ENCODE measurements at regions not wholly inside any gene's neighbourhood (a gene's known extent, or its start where the extent isn't known, plus 50 kb on each side); places are given as distances from the start of the nearest gene placed in this dataset.

- no peak for FAIRE-seq
Measured at GRCh38 chr17:77861981-77862645, 96.4 kb upstream of the TNRC6C start.

DNA sequence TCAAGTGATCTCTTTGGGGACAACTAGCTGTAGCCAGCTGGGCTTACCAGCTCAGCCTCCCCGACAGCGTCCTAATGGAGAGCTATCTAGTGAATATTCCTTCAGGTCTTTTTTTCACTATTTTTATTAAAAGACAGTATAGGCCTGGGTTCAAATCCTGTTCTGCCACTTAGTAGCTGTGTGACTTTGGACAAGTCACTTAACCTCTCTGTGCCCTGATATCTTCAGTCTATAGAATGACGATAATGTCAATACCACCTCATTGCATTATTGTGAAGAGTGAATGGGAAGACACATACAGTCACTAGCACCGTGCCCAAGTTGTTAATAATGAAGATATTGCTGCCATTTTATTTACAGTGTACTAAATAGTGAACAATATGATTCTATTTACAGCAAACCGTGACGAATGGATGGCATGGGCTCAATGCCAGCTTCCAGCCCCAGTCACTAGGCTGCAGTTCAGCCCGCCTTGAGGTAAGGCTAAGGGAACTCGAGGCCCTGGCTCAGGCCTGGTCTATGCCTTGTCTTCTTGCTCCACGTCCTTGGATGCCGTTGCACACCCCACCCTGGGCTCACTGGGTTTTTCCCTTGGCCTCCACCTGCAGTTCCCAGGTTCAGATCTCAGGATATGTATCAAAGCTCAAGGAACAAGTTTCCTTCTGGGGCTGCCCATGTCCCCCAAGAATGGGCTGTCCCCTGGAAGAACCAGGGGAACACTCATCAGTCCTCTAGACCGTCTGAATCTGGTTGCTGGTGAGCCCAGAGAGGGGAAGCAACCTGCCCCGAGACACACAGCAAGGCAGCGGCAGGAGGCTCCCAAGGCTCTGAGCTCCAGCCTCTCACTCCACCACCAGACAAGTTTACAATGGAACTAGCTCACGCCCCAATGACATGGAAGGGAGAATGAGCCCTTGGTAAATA, 95.4 kb upstream of the TNRC6C start:
- no peak for FAIRE-seq
- no peak for DNase-seq (ENCODE audit: insufficient read length, low spot score)

More at GRCh38 chr17:77861981-77862645, 96.4 kb upstream of the TNRC6C start:
- no peak for DNase-seq (ENCODE audit: insufficient read length, low spot score)

DNA sequence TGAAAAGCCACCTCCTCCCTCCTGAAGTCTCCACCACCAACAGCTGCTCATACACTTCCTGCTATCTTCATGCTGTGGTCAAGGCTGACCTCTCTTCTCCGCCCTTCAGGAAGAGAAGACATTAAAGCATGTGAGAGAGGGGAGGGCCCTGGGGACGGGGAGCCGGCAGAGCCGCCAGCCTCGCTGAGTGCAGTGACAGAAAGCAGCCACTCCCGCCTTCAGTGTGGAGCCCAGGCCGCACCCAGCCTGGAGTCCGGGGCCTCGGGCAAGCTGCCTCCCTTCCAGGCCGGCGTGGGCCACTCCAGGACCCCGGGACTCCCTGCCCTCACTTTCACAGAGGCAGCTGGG, 94.7 kb upstream of the TNRC6C start:
- no peak for FAIRE-seq

GRCh38 chr17:77864234-77865111, 94.0 kb upstream of the TNRC6C start:
- FAIRE-seq, result no peak
- DNase-seq (ENCODE audit: insufficient read length, low spot score), result no peak

More for the DNA sequence above, 94.7 kb upstream of the TNRC6C start:
- no peak for DNase-seq (ENCODE audit: insufficient read length, low spot score)

DNA sequence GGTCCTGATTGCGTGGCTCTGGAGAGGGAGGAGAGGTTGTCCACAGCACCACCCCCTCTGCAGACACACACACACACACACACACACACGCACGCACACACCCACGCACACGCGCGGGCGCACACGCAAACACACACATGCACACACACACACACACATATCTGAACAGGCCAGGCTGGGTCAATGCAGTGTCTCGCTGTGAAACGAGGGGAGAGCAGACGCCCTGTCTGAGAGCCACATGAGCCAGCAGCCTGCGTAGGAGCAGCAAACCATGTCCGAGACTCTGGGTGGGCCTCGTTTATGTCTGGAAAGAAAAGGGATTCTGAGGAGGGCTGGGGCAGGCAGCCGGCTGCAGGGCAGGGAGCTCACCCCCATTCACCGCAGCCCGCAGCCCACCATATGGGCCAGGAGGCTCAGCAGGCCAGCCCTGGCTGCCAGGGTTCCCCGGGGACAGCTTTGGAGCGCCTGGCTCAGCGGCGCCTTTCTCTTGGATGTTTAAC, 93.3 kb upstream of the TNRC6C start:
- DNase-seq (ENCODE audit: insufficient read length, low spot score), result no peak
- FAIRE-seq, result no peak

GRCh38 chr17:77865716-77866115, 92.8 kb upstream of the TNRC6C start:
- DNase-seq (ENCODE audit: insufficient read length, low spot score) (no peak), FAIRE-seq (no peak)

GRCh38 chr17:77867308-77867781, 91.2 kb upstream of the TNRC6C start:
- no peak for DNase-seq (ENCODE audit: insufficient read length, low spot score)
- no peak for FAIRE-seq

DNA sequence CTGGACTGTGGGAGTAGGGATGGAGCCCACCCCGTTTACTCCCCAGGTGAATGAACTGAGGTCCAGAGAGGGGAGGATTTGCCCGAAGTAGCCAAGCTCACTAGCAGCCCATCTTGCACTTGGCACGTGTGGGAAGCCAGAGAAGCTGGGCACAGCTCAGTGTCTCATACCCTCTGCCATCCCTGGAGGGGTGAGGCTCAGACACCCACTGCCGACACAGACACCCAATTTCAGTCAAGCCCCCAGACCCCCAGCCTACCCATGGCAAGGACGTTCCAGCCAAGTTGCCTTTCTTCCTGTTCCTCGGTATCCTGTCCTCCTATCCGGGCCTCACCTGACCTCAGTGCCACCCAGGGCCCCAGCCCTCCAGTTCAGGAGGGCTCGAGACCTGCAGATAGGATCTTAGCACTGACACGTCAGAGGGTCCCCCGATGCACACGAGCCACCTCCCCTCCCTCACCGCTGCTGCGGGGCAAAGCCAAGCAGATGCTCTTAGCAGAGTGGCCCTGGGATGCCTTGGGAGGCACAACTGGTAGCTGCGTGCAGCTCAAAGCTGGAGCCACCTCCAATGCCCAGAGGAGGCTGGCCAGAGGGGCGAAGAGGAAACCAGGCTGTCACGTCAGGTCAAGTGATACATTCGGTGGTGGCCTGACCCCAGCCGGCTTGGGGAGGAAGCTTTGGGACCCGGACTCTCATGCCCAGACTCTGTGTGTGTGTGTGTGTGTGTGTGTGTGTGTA, 90.4 kb upstream of the TNRC6C start:
- no peak for FAIRE-seq

GRCh38 chr17:77869041-77869599, 89.4 kb upstream of the TNRC6C start:
- DNase-seq (ENCODE audit: insufficient read length, low spot score) (no peak), FAIRE-seq (no peak)

More for the DNA sequence above, 90.4 kb upstream of the TNRC6C start:
- DNase-seq (ENCODE audit: insufficient read length, low spot score), result no peak

- DNase-seq (ENCODE audit: insufficient read length, low spot score) (peak; percentile 69), FAIRE-seq (peak; percentile 90)
Measured at GRCh38 chr17:77869665-77870132, 88.8 kb upstream of the TNRC6C start.

DNA sequence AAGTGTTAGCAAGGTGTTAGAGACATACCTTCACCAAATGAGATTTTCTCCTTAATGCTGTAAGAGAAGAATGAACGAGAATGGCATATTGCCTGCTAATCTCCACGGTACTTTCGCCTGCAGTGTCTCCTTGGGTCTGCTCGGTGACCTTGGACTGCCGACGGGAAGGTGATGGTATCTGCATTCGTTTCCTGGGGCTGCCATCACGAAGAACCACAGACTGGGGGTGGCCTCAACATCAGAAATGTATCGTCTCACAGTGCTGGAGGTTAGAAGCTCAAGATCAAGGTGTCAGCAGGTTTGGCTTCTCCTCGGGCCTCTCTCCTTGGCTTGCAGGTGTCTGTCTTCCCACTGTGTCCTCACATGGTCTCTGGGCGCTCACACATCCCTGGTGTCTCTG, 86.3 kb upstream of the TNRC6C start:
- no peak for FAIRE-seq
- no peak for DNase-seq (ENCODE audit: insufficient read length, low spot score)

- DNase-seq (ENCODE audit: insufficient read length, low spot score) (no peak), FAIRE-seq (no peak)
Measured at GRCh38 chr17:77872714-77873499, 85.6 kb upstream of the TNRC6C start.

- FAIRE-seq (no peak), DNase-seq (ENCODE audit: insufficient read length, low spot score) (no peak)
Measured at GRCh38 chr17:77873500-77874302, 84.8 kb upstream of the TNRC6C start.

DNA sequence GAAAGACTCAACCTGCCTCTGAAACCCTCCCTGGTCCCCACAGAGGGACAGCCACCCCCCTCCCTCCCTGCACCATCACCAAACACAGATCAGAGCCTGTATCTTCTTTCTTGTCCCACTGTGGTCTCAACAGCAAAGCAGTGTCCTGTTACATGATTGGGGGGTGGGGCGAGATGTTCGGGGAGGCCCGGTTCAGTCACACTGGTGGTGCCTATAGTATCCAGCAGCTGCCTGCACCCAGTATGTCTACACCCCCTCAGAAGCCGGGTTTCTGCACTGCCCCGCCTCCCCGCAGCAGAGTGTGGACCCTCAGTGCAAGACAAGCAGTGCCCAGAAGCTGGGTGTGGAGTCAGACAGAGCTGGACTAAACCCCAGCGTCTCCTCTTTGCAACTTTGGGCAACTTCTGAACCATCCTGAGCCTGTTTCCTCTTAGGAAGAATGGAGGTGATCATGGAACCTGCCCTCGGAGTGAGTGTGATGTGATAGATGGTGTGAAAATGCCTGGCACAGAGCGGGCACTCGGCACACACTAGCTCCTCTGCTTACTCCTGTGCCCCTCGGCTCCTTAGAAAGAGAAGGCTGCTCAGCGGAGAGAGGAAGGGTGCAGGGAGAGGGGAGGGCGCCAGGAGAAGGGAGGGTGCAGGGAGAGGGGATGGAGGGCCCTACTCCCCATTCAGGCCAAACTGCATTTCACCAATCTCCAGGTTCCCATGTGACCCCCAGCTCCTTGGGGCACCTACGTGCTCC, 84.0 kb upstream of the TNRC6C start:
- no peak for FAIRE-seq
- DNase-seq (ENCODE audit: insufficient read length, low spot score), result no peak

- FAIRE-seq, result no peak
- DNase-seq (ENCODE audit: insufficient read length, low spot score), result no peak
Measured at GRCh38 chr17:77875051-77875780, 83.3 kb upstream of the TNRC6C start.

GRCh38 chr17:77875881-77876509, 82.5 kb upstream of the TNRC6C start:
- DNase-seq (ENCODE audit: insufficient read length, low spot score) (no peak), FAIRE-seq (no peak)
